ENCODE measurements at regions not wholly inside any gene's neighbourhood (a gene's known extent, or its start where the extent isn't known, plus 50 kb on each side); places are given as distances from the start of the nearest gene placed in this dataset.

DNA sequence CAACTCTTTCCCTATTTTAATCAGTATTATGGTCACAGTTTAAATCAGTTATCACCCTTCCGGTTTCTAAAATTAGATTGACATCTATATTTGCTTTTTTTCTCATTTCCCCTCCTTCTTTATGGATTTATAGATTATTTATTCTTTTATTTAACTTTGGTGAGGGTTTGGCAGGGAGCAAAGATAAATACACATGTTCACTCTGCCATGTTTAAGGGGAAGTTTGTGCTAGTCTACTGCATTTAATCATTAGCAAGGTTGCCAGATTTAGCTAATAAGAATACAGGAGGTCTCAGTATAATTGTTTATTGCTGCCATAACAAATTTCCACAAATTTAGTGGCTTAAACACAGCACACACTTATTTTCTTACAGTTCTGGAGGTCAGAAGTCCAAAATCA lies 204.0 kb upstream of the BTG1 start:
- TF ChIP-seq, protein P1, sequence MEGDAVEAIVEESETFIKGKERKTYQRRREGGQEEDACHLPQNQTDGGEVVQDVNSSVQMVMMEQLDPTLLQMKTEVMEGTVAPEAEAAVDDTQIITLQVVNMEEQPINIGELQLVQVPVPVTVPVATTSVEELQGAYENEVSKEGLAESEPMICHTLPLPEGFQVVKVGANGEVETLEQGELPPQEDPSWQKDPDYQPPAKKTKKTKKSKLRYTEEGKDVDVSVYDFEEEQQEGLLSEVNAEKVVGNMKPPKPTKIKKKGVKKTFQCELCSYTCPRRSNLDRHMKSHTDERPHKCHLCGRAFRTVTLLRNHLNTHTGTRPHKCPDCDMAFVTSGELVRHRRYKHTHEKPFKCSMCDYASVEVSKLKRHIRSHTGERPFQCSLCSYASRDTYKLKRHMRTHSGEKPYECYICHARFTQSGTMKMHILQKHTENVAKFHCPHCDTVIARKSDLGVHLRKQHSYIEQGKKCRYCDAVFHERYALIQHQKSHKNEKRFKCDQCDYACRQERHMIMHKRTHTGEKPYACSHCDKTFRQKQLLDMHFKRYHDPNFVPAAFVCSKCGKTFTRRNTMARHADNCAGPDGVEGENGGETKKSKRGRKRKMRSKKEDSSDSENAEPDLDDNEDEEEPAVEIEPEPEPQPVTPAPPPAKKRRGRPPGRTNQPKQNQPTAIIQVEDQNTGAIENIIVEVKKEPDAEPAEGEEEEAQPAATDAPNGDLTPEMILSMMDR (IDR thresholded peaks at IDR 0.05), result no peak
- TF ChIP-seq POLR2A (IDR thresholded peaks at IDR 0.05), result no peak

Measured in heart left ventricle (tissue), 13 donors.